Brain microvascular endothelial cell (primary cell): ENCODE measurements at regions not wholly inside any gene's neighbourhood (a gene's known extent, or its start where the extent isn't known, plus 50 kb on each side); places are given as distances from the start of the nearest gene placed in this dataset.

ENCODE experiments used
- DNase-seq: peaks from one replicate; pipeline ENCODE4 v3.0.0-alpha.2; 2020
- H3K27ac ChIP-seq: fragments of 250-450 bp; sonication (Bioruptor Pico); 2 replicates; pipeline ENCODE4 v1.5.1; 2020; ENCODE audit warnings: mild to moderate bottlenecking, moderate library complexity
- H3K27me3 ChIP-seq: fragments of 250-450 bp; sonication (Bioruptor Pico); replicated peaks from 2 replicates; pipeline ENCODE4 v1.5.1; 2020; ENCODE audit warnings: mild to moderate bottlenecking
- H3K36me3 ChIP-seq: fragments of 250-450 bp; sonication (Bioruptor Pico); replicated peaks from 2 replicates; pipeline ENCODE4 v1.5.1; 2020; ENCODE audit warnings: mild to moderate bottlenecking
- H3K4me3 ChIP-seq: 2 replicates; pipeline ENCODE4 v1.5.1; 2011; ENCODE audit warnings: low read depth, mild to moderate bottlenecking, control low read depth, low read length, moderate library complexity
- in situ Hi-C: cut with HindIII; loops from 2 replicates; pipeline ENCODE4 v1.10.0; 2017; ENCODE audit warnings: low sequenced_read_pairs, low pct_ligation_motif_present
- TF ChIP-seq, protein P1 (sequence below): IDR thresholded peaks from 2 replicates; pipeline ENCODE4 v1.5.1; 2011; ENCODE audit warnings: low read depth, mild to moderate bottlenecking, moderate library complexity, low read length, control low read depth, inconsistent platforms; ENCODE audit errors: missing control alignments

DNA sequence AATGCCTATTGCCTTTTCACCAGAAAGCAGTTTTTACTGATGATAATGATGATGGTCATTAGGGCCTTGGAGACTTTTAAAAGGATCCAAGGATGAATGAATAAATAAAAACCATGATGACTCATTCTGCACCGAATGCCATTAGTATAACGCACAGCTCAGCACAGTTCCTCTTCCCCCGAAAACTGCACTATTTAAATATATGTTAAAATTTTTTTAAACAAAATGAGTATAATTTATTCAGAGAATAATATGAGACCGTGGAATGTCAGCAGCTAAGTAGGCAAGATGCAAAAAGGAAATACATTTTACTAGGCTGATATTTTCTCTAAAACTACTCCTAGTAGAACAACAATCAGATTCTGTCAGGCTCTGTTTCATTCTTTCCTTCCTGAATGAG is 83.4 kb upstream of the NANOGP8 start:
- Histone ChIP-seq H3K27me3 (no peaks in the 10 kb centered on the region), H3K27ac (peak overlapping the region; percentile 2), H3K4me3 (no peak overlapping the region), H3K36me3 (no peaks in the 10 kb centered on the region)
- TF ChIP-seq, protein P1, sequence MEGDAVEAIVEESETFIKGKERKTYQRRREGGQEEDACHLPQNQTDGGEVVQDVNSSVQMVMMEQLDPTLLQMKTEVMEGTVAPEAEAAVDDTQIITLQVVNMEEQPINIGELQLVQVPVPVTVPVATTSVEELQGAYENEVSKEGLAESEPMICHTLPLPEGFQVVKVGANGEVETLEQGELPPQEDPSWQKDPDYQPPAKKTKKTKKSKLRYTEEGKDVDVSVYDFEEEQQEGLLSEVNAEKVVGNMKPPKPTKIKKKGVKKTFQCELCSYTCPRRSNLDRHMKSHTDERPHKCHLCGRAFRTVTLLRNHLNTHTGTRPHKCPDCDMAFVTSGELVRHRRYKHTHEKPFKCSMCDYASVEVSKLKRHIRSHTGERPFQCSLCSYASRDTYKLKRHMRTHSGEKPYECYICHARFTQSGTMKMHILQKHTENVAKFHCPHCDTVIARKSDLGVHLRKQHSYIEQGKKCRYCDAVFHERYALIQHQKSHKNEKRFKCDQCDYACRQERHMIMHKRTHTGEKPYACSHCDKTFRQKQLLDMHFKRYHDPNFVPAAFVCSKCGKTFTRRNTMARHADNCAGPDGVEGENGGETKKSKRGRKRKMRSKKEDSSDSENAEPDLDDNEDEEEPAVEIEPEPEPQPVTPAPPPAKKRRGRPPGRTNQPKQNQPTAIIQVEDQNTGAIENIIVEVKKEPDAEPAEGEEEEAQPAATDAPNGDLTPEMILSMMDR: no peak
- peak; percentile 49 for DNase-seq
- in situ Hi-C loops: no loop called here

DNA sequence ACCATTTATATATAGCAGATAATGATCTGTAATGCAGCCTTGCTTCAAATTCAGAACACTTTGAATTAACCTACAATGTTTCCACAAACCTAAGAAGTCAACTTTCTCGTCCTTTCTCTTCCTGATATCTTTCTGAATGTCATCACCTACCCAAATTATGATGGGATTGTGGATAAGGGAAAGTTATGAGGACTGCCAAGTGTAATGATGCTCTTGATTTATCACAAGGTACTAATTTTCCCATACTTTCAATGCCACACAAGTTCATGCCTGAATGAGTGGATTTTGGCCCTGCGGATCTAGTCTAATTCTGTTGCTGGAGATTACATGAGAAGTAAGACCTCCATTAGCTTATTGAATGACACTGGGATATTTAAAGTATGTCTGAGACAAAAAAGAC is 82.6 kb upstream of the NANOGP8 start:
- Histone ChIP-seq H3K27ac (no peak overlapping the region), H3K4me3 (no peak overlapping the region), H3K36me3 (no peaks in the 10 kb centered on the region), H3K27me3 (no peaks in the 10 kb centered on the region)
- in situ Hi-C loops: no loop called here
- TF ChIP-seq, protein P1: no peak
- no peak for DNase-seq

DNA sequence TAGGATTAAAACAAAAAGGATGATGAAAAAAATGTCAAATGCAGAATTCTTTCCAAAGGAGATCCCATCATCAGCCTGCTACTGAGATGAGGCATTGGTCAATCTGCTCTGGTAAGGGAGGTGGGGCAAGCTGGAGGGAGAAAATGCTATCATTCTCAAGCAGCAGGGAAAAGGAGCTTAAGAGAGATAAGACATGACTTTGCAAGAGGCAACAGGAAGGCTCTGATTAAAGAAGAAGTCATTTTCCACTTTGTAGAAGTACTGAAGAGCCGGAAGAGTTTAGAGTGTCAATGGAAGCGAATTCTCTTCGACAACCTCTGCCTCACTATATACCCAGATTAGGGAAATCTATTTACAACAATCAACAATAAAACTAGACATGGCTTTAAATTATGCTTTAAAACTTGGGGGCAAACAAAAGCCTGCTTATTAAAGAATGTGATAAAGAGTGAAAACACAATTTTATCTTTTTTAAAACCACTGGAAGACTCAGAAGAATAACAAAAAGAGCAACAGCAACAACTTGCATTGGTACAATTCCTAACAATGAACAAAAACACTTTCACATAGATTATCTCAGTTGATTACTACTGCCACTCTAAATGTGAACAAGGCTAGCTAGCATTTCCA is 81.8 kb upstream of the NANOGP8 start:
- no peak overlapping the region for H3K27ac ChIP-seq
- peak; percentile 42 for DNase-seq
- H3K36me3 ChIP-seq: no peaks in the 10 kb centered on the region
- H3K27me3 ChIP-seq: no peaks in the 10 kb centered on the region
- in situ Hi-C loops: no loop called here
- TF ChIP-seq, protein P1: no peak
- H3K4me3 ChIP-seq: no peak overlapping the region

DNA sequence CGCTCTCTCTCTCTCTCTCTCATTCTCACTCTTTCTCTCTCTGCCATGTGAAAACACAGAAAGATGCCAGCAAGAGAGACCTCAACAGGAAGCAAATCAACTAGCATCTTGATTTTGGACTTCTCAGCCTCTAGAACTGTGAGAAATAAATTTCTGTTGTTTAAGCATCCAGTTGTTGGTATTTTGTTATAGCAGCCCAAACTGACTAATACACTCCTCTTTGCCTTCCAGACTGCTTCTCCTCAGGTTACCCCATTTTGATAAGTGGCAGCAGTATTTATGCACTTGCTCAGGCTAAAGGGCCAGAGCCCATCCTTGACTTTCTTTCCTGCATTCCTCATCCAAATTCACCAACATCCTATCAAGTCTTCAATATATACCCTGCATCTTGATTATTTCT is 76.6 kb upstream of the NANOGP8 start:
- Histone ChIP-seq H3K4me3 (no peak overlapping the region), H3K36me3 (no peaks in the 10 kb centered on the region), H3K27ac (no peak overlapping the region), H3K27me3 (no peaks in the 10 kb centered on the region)
- in situ Hi-C loops: no loop called here
- no peak for DNase-seq
- TF ChIP-seq, protein P1: no peak

DNA sequence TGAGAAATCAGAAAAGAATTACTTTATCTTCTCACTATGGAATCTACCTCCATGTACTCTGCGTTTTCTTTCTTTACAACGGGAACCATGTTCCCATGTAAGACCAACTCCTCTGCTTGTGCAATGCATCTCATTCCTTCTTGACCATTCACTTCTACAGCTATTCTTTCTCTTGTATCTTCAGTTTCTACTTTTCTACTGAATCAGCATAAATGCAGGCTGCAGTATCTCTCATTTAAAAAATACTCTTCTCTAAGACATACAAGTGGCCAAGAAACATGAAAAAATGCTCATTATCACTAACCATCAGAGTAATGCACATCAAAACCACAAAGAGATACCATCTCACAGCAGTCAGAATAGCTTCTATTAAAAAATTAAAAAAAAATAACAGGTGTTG is 74.1 kb upstream of the NANOGP8 start:
- H3K36me3 ChIP-seq: no peaks in the 10 kb centered on the region
- no peak overlapping the region for H3K27ac ChIP-seq
- TF ChIP-seq, protein P1: no peak
- no peak overlapping the region for H3K4me3 ChIP-seq
- DNase-seq: no peak
- no peaks in the 10 kb centered on the region for H3K27me3 ChIP-seq
- in situ Hi-C loops: no loop called here

DNA sequence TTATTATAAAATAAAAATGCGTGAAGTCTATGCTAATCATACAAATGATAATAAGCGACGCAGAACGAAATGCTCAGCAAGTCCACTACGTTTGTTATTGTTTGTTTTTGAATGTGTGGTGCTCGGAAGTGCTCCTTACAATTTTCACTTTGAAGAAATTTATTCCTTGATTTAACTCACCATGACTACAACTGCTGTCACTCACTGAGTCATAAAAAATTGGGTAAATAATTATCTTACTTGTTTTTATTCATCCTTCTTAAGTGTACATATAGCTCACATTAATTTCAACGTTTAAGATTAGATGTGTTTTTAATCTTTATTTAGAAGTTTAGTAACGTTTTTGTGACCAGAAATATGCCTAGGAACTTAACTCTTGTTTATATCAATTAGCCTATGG is 66.7 kb upstream of the NANOGP8 start:
- Histone ChIP-seq H3K4me3 (no peak overlapping the region), H3K27me3 (no peaks in the 10 kb centered on the region), H3K36me3 (no peaks in the 10 kb centered on the region), H3K27ac (no peak overlapping the region)
- in situ Hi-C loops: no loop called here
- no peak for DNase-seq
- TF ChIP-seq, protein P1: no peak
